ENCODE measurements at regions not wholly inside any gene's neighbourhood (a gene's known extent, or its start where the extent isn't known, plus 50 kb on each side); places are given as distances from the start of the nearest gene placed in this dataset.

GRCh38 chr7:86320341-86320740 lies 323.4 kb upstream of the GRM3 start:
- DNase-seq (ENCODE audit: low read depth): no peak
- no peak for TF ChIP-seq CTCF (IDR thresholded peaks at IDR 0.05; ENCODE audit: insufficient read depth, low read length, severe bottlenecking)
- Histone ChIP-seq H3K27me3 (ENCODE audit: control insufficient read depth, insufficient read depth, low read length) (no peaks in the 10 kb centered on the region), H3K4me3 (ENCODE audit: low read depth, low read length) (no peak overlapping the region), H3K36me3 (ENCODE audit: control insufficient read depth, insufficient read depth, low read length) (no peaks in the 10 kb centered on the region)
- FAIRE-seq: no peak

- TF ChIP-seq CTCF (IDR thresholded peaks at IDR 0.05; ENCODE audit: insufficient read depth, low read length, severe bottlenecking): no peak
- Histone ChIP-seq H3K4me3 (ENCODE audit: low read depth, low read length) (no peak overlapping the region), H3K36me3 (ENCODE audit: control insufficient read depth, insufficient read depth, low read length) (no peaks in the 10 kb centered on the region), H3K27me3 (ENCODE audit: control insufficient read depth, insufficient read depth, low read length) (no peaks in the 10 kb centered on the region)
- no peak for FAIRE-seq
- DNase-seq (ENCODE audit: low read depth): no peak
Measured at GRCh38 chr7:86313842-86314241, 329.9 kb upstream of the GRM3 start.

- no peaks in the 10 kb centered on the region for H3K27me3 ChIP-seq (ENCODE audit: control insufficient read depth, insufficient read depth, low read length)
- no peak overlapping the region for H3K4me3 ChIP-seq (ENCODE audit: low read depth, low read length)
- no peak for TF ChIP-seq CTCF (IDR thresholded peaks at IDR 0.05; ENCODE audit: insufficient read depth, low read length, severe bottlenecking)
- H3K36me3 ChIP-seq (ENCODE audit: control insufficient read depth, insufficient read depth, low read length): no peaks in the 10 kb centered on the region
- no peak for DNase-seq (ENCODE audit: low read depth)
- FAIRE-seq: no peak
Measured at GRCh38 chr7:86301301-86301700, 342.4 kb upstream of the GRM3 start.

- no peak for DNase-seq (ENCODE audit: low read depth)
- Histone ChIP-seq H3K4me3 (ENCODE audit: low read depth, low read length) (no peak overlapping the region), H3K36me3 (ENCODE audit: control insufficient read depth, insufficient read depth, low read length) (no peaks in the 10 kb centered on the region), H3K27me3 (ENCODE audit: control insufficient read depth, insufficient read depth, low read length) (no peaks in the 10 kb centered on the region)
- no peak for FAIRE-seq
- no peak for TF ChIP-seq CTCF (IDR thresholded peaks at IDR 0.05; ENCODE audit: insufficient read depth, low read length, severe bottlenecking)
Measured at GRCh38 chr7:86295526-86295925, 348.2 kb upstream of the GRM3 start.

GRCh38 chr7:86282014-86282682 lies 361.6 kb upstream of the GRM3 start:
- TF ChIP-seq CTCF (IDR thresholded peaks at IDR 0.05; ENCODE audit: insufficient read depth, low read length, severe bottlenecking): no peak
- Histone ChIP-seq H3K4me3 (ENCODE audit: low read depth, low read length) (no peak overlapping the region), H3K36me3 (ENCODE audit: control insufficient read depth, insufficient read depth, low read length) (no peaks in the 10 kb centered on the region), H3K27me3 (ENCODE audit: control insufficient read depth, insufficient read depth, low read length) (no peaks in the 10 kb centered on the region)
- DNase-seq (ENCODE audit: low read depth) (no peak), FAIRE-seq (no peak)

GRCh38 chr7:86280150-86280549 lies 363.6 kb upstream of the GRM3 start:
- no peak for TF ChIP-seq CTCF (IDR thresholded peaks at IDR 0.05; ENCODE audit: insufficient read depth, low read length, severe bottlenecking)

More at GRCh38 chr7:86280150-86280549, 363.6 kb upstream of the GRM3 start:
- FAIRE-seq (no peak), DNase-seq (ENCODE audit: low read depth) (no peak)
- no peaks in the 10 kb centered on the region for H3K36me3 ChIP-seq (ENCODE audit: control insufficient read depth, insufficient read depth, low read length)
- no peaks in the 10 kb centered on the region for H3K27me3 ChIP-seq (ENCODE audit: control insufficient read depth, insufficient read depth, low read length)
- H3K4me3 ChIP-seq (ENCODE audit: low read depth, low read length): no peak overlapping the region
